ENCODE measurements at regions not wholly inside any gene's neighbourhood (a gene's known extent, or its start where the extent isn't known, plus 50 kb on each side); places are given as distances from the start of the nearest gene placed in this dataset.

- Histone ChIP-seq H4K20me1 (ENCODE audit: control insufficient read depth, insufficient read depth) (no peaks in the 10 kb centered on the region), H3K4me2 (ENCODE audit: control insufficient read depth, insufficient read depth) (no peak overlapping the region), H3K27me3 (replicated peaks in 1 of 2; ENCODE audit: control insufficient read depth in 2 of 2, insufficient read depth in 2 of 2, low read length in 1 of 2) (no peaks in the 10 kb centered on the region), H3K79me2 (ENCODE audit: control insufficient read depth, insufficient read depth, low read length) (no peaks in the 10 kb centered on the region), H2AFZ (ENCODE audit: control insufficient read depth, low read depth, low read length) (no peak overlapping the region), H3K27ac (ENCODE audit: control insufficient read depth, insufficient read depth) (no peak overlapping the region), H3K9ac (ENCODE audit: control insufficient read depth, insufficient read depth, low read length) (no peak overlapping the region), H3K9me3 (replicated peaks; ENCODE audit: control insufficient read depth, insufficient read depth, low read length) (no peaks in the 10 kb centered on the region; the same call in 2 of the 3 replicates), H3K4me1 (ENCODE audit: control insufficient read depth, insufficient read depth, low read length) (peaks cover 15% of the 10 kb centered on the region), H3K4me3 (no peak overlapping the region), H3K36me3 (ENCODE audit: control insufficient read depth in 2 of 2, insufficient read depth in 2 of 2, low read length in 1 of 2) (no peaks in the 10 kb centered on the region)
- ChIA-PET CTCF (interaction anchor here (0.7 kb wide), 1 partner anchor 117 kb away, joined by 3 read pairs; no protein-coding TSS in a partner anchor), RAD21 (ENCODE audit: unreplicated experiment) (no interaction called here), SMC1A (ENCODE audit: uncharacterized antibody, unreplicated experiment) (no interaction called here), POLR2A (no interaction called here)
- DNase-seq (ENCODE audit: low read depth, low spot score) (no peak), ATAC-seq (no peak), FAIRE-seq (no peak)
- in situ Hi-C loops (cut with MboI): no loop called here
- intact Hi-C loops (cut with micrococcal nuclease; ENCODE audit: unreplicated experiment): no loop called here
- TF ChIP-seq ZBTB33 (IDR thresholded peaks at IDR 0.05): no peak
- no peak for TF ChIP-seq POLR2AphosphoS2 (IDR thresholded peaks at IDR 0.05; ENCODE audit: low read depth, low read length)
- WGBS (ENCODE audit: insufficient coverage, insufficient replicate concordance, low lambda C conversion rate, missing lambda C conversion rate): 37% methylated on average over 18 of the region's 18 CpGs
- no TSS peak for BruUV-seq (replicated peaks)
These were observed 501.0 kb downstream of the EIPR1 start for GRCh38 chr2:2876331-2877221.

GRCh38 chr2:2875831-2876230, 501.8 kb downstream of the EIPR1 start:
- no peaks in the 10 kb centered on the region for H3K27me3 ChIP-seq (replicated peaks in 1 of 2; ENCODE audit: control insufficient read depth in 2 of 2, insufficient read depth in 2 of 2, low read length in 1 of 2)
- no peaks in the 10 kb centered on the region; the same call in 2 of the 3 replicates for H3K9me3 ChIP-seq (replicated peaks; ENCODE audit: control insufficient read depth, insufficient read depth, low read length)
- SMC1A ChIA-PET (ENCODE audit: uncharacterized antibody, unreplicated experiment): no interaction called here
- POLR2A ChIA-PET: no interaction called here
- no peak overlapping the region for H3K4me2 ChIP-seq (ENCODE audit: control insufficient read depth, insufficient read depth)
- no peak overlapping the region for H2AFZ ChIP-seq (ENCODE audit: control insufficient read depth, low read depth, low read length)
- H3K36me3 ChIP-seq (ENCODE audit: control insufficient read depth in 2 of 2, insufficient read depth in 2 of 2, low read length in 1 of 2): no peaks in the 10 kb centered on the region
- 26% methylated on average over 6 of the region's 6 CpGs for WGBS (ENCODE audit: insufficient coverage, insufficient replicate concordance, low lambda C conversion rate, missing lambda C conversion rate)
- H3K79me2 ChIP-seq (ENCODE audit: control insufficient read depth, insufficient read depth, low read length): no peaks in the 10 kb centered on the region
- H3K9ac ChIP-seq (ENCODE audit: control insufficient read depth, insufficient read depth, low read length): no peak overlapping the region
- H4K20me1 ChIP-seq (ENCODE audit: control insufficient read depth, insufficient read depth): no peaks in the 10 kb centered on the region
- no peak overlapping the region for H3K27ac ChIP-seq (ENCODE audit: control insufficient read depth, insufficient read depth)
- H3K4me3 ChIP-seq: no peak overlapping the region
- in situ Hi-C loops (cut with MboI): no loop called here
- intact Hi-C loops (cut with micrococcal nuclease; ENCODE audit: unreplicated experiment): no loop called here
- RAD21 ChIA-PET (ENCODE audit: unreplicated experiment): no interaction called here
- FAIRE-seq (no peak), DNase-seq (ENCODE audit: low read depth, low spot score) (no peak), ATAC-seq (no peak)
- CTCF ChIA-PET: interaction anchor here (0.7 kb wide), 1 partner anchor 116 kb away, joined by 3 read pairs; no protein-coding TSS in a partner anchor
- peaks cover 15% of the 10 kb centered on the region for H3K4me1 ChIP-seq (ENCODE audit: control insufficient read depth, insufficient read depth, low read length)
- no TSS peak for BruUV-seq (replicated peaks)
- TF ChIP-seq NRF1 (conservative IDR thresholded peaks at IDR 0.05; ENCODE audit: low read depth, low read length) (no peak), PKNOX1 (IDR thresholded peaks at IDR 0.05) (no peak), JUND (IDR thresholded peaks at IDR 0.05; ENCODE audit: low read depth, low read length) (no peak), POLR2A (IDR thresholded peaks at IDR 0.05; ENCODE audit: low read depth, low read length) (no peak), CREB1 (IDR thresholded peaks at IDR 0.05; ENCODE audit: low read depth) (no peak), TCF7 (IDR thresholded peaks at IDR 0.05; ENCODE audit: borderline replicate concordance) (no peak), ETV6 (conservative IDR thresholded peaks at IDR 0.05 in 1 of 2, IDR thresholded peaks at IDR 0.05 in 1 of 2; ENCODE audit: borderline replicate concordance in 1 of 2, low read depth in 1 of 2) (no peak), BHLHE40 (IDR thresholded peaks at IDR 0.05; ENCODE audit: borderline replicate concordance in 1 of 2, low read depth in 2 of 2, low read length in 1 of 2) (no peak), EGR1 (IDR thresholded peaks at IDR 0.05; ENCODE audit: borderline replicate concordance in 1 of 2, low read depth in 2 of 2, low read length in 2 of 2) (no peak), PML (IDR thresholded peaks at IDR 0.05; ENCODE audit: low read length) (no peak), NFIC (IDR thresholded peaks at IDR 0.05; ENCODE audit: low read depth, low read length) (no peak), RAD51 (IDR thresholded peaks at IDR 0.05) (no peak)

Data from GM12878 (cell line).